Neural cell (in vitro differentiated cells): ENCODE measurements at regions not wholly inside any gene's neighbourhood (a gene's known extent, or its start where the extent isn't known, plus 50 kb on each side); places are given as distances from the start of the nearest gene placed in this dataset.

Experiments
- H2AFZ ChIP-seq: fragments of 200-600, 300-800 bp; sonication (generic), shearing (Covaris generic); 2 replicates; pipeline ENCODE4 v1.6.0; 2014; ENCODE audit warnings: low read depth, mild to moderate bottlenecking, antibody characterized with exemption, low read length, moderate library complexity
- H3F3A ChIP-seq: fragments of 200-600 bp; shearing (Covaris generic); 2 replicates; pipeline ENCODE4 v1.6.1; 2016; ENCODE audit warnings: mild to moderate bottlenecking, moderate library complexity, mixed read lengths, antibody characterized with exemption, low read length; ENCODE audit not compliant: insufficient read depth, poor library complexity, severe bottlenecking
- H3K27ac ChIP-seq: fragments of 200-600, 300-800 bp; sonication (generic), shearing (Covaris generic); 2 replicates; pipeline ENCODE4 v1.5.1; 2014; ENCODE audit warnings: mild to moderate bottlenecking, low read length, moderate library complexity
- H3K27me3 ChIP-seq: fragments of 300-800, 200-600 bp; sonication (generic), shearing (Covaris generic); 2 replicates; pipeline ENCODE4 v1.6.0; 2014; ENCODE audit warnings: mild to moderate bottlenecking, low read depth, low read length, moderate library complexity; ENCODE audit not compliant: insufficient read depth
- H3K36me3 ChIP-seq: fragments of 300-800, 200-600 bp; sonication (generic), shearing (Covaris generic); 2 replicates; pipeline ENCODE4 v1.5.1; 2014; ENCODE audit warnings: mild to moderate bottlenecking, antibody characterized with exemption, low read length, moderate library complexity; ENCODE audit not compliant: insufficient read depth
- H3K4me2 ChIP-seq: fragments of 300-800, 200-600 bp; sonication (generic), shearing (Covaris generic); 2 replicates; pipeline ENCODE4 v1.6.0; 2014; ENCODE audit warnings: mild to moderate bottlenecking, low read length
- H3K4me3 ChIP-seq: fragments of 300-800, 200-600 bp; sonication (generic), shearing (Covaris generic); 2 replicates; pipeline ENCODE4 v1.5.1; 2014; ENCODE audit warnings: mild to moderate bottlenecking, low read length, moderate library complexity
- H3K79me2 ChIP-seq: fragments of 200-600 bp; shearing (Covaris generic); replicated peaks from 2 replicates; pipeline ENCODE4 v1.6.0; 2014; ENCODE audit warnings: mild to moderate bottlenecking, low read length, moderate library complexity; ENCODE audit not compliant: insufficient read depth
- H3K9ac ChIP-seq: fragments of 300-800, 200-600 bp; sonication (generic), shearing (Covaris generic); 2 replicates; pipeline ENCODE4 v1.6.1; 2016; ENCODE audit warnings: mild to moderate bottlenecking, low read length, mixed read lengths
- H3K9me2 ChIP-seq: fragments of 200-600 bp; shearing (Covaris generic); 2 replicates; pipeline ENCODE4 v1.6.1; 2016; ENCODE audit warnings: mild to moderate bottlenecking, low read length, mixed read lengths; ENCODE audit not compliant: insufficient read depth
- H3K9me3 ChIP-seq: fragments of 200-600, 300-800 bp; sonication (generic), shearing (Covaris generic); 2 replicates; pipeline ENCODE4 v1.6.1; 2016; ENCODE audit warnings: mild to moderate bottlenecking, mixed run types, low read length, moderate library complexity, mixed read lengths
- H4K20me1 ChIP-seq: fragments of 200-600 bp; shearing (Covaris generic); 2 replicates; pipeline ENCODE4 v1.6.1; 2016; ENCODE audit warnings: mild to moderate bottlenecking, mixed run types; ENCODE audit not compliant: insufficient read depth
- EP300 ChIP-seq: fragments of 450-650 bp; conservative IDR thresholded peaks from 2 replicates; pipeline ENCODE4 v1.6.1; 2014; ENCODE audit warnings: antibody characterized with exemption, mild to moderate bottlenecking, moderate library complexity; ENCODE audit not compliant: poor library complexity, severe bottlenecking
- EZH2 ChIP-seq: fragments of 200-600, 300-800 bp; shearing (Covaris generic), sonication (generic); IDR thresholded peaks from 2 replicates; pipeline ENCODE4 v1.6.1; 2014; ENCODE audit warnings: antibody characterized with exemption, low read length, borderline replicate concordance, mild to moderate bottlenecking; ENCODE audit not compliant: insufficient read depth, poor library complexity, severe bottlenecking
- MXI1 ChIP-seq: fragments of 450-650 bp; conservative IDR thresholded peaks from 2 replicates; pipeline ENCODE4 v1.6.1; 2014; ENCODE audit warnings: antibody characterized with exemption, mild to moderate bottlenecking; ENCODE audit not compliant: poor library complexity, severe bottlenecking
- POLR2AphosphoS5 ChIP-seq: IDR thresholded peaks from 2 replicates; pipeline ENCODE4 v1.6.1; 2012
- RAD21 ChIP-seq: fragments of 450-650 bp; conservative IDR thresholded peaks from 2 replicates; pipeline ENCODE4 v1.6.1; 2014; ENCODE audit warnings: antibody characterized with exemption, mild to moderate bottlenecking, moderate library complexity
- SMC3 ChIP-seq: fragments of 450-650 bp; conservative IDR thresholded peaks from 2 replicates; pipeline ENCODE4 v1.6.1; 2014; ENCODE audit warnings: antibody characterized with exemption, mild to moderate bottlenecking, moderate library complexity; ENCODE audit not compliant: poor library complexity
- TAF1 ChIP-seq: IDR thresholded peaks from 2 replicates; pipeline ENCODE4 v1.6.1; 2012; ENCODE audit warnings: low read depth
- TF ChIP-seq, protein P1 (sequence below): fragments of 450-650 bp; IDR thresholded peaks from 2 replicates; pipeline ENCODE4 v1.5.1; 2014; ENCODE audit warnings: antibody characterized with exemption, mild to moderate bottlenecking, moderate library complexity; ENCODE audit not compliant: poor library complexity, severe bottlenecking
- TF ChIP-seq, protein P2 (sequence below): IDR thresholded peaks from 2 replicates; pipeline ENCODE4 v1.6.1; 2012; ENCODE audit warnings: borderline replicate concordance

DNA sequence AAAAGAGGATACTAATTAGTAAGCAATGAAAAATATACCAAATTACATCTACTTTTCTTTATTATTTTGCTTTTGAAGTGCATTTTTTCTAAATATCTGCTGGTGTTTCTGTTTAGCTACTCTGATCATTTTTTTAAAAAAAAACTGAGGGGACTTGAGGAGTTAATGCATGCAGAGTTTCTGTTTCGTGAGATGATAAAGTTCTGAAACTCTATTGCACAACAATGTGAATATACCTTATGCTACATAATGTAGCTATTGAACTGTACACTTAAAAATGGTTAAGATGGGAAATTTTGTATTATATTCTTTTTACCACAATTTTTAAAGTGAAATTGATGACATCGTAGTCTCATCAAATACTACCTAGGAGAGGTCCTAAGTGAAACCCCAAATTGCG, 288.3 kb upstream of the NR4A3 start:
- H3K36me3 ChIP-seq = no peaks in the 10 kb centered on the region
- H3K4me3 ChIP-seq = no peak overlapping the region
- no peak overlapping the region for H3K4me2 ChIP-seq
- H3K27me3 ChIP-seq = no peaks in the 10 kb centered on the region
- H3F3A ChIP-seq = peaks cover 7% of the 10 kb centered on the region
- H3K9me3 ChIP-seq = no peaks in the 10 kb centered on the region
- no peak overlapping the region for H2AFZ ChIP-seq
- no peaks in the 10 kb centered on the region for H3K79me2 ChIP-seq
- H3K27ac ChIP-seq = no peak overlapping the region
- H4K20me1 ChIP-seq = no peaks in the 10 kb centered on the region
- no peak overlapping the region for H3K9ac ChIP-seq
- no peak for TF ChIP-seq EP300
- TF ChIP-seq, protein P1, sequence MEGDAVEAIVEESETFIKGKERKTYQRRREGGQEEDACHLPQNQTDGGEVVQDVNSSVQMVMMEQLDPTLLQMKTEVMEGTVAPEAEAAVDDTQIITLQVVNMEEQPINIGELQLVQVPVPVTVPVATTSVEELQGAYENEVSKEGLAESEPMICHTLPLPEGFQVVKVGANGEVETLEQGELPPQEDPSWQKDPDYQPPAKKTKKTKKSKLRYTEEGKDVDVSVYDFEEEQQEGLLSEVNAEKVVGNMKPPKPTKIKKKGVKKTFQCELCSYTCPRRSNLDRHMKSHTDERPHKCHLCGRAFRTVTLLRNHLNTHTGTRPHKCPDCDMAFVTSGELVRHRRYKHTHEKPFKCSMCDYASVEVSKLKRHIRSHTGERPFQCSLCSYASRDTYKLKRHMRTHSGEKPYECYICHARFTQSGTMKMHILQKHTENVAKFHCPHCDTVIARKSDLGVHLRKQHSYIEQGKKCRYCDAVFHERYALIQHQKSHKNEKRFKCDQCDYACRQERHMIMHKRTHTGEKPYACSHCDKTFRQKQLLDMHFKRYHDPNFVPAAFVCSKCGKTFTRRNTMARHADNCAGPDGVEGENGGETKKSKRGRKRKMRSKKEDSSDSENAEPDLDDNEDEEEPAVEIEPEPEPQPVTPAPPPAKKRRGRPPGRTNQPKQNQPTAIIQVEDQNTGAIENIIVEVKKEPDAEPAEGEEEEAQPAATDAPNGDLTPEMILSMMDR = no peak
- no peak for TF ChIP-seq RAD21
- TF ChIP-seq TAF1 = no peak
- no peaks in the 10 kb centered on the region for H3K9me2 ChIP-seq

GRCh38 chr9:99537996-99538395, 283.7 kb upstream of the NR4A3 start:
- no peak overlapping the region for H3K4me2 ChIP-seq
- no peaks in the 10 kb centered on the region for H3K27me3 ChIP-seq
- no peaks in the 10 kb centered on the region for H3K9me2 ChIP-seq
- H3K9me3 ChIP-seq = no peaks in the 10 kb centered on the region
- no peak overlapping the region for H3K4me3 ChIP-seq
- no peak overlapping the region for H3K27ac ChIP-seq
- no peak overlapping the region for H2AFZ ChIP-seq
- no peaks in the 10 kb centered on the region for H3K36me3 ChIP-seq
- H3K79me2 ChIP-seq = no peaks in the 10 kb centered on the region
- TF ChIP-seq, protein P1 = no peak
- TF ChIP-seq RAD21 (no peak), SMC3 (no peak), POLR2AphosphoS5 (no peak), TAF1 (no peak), EP300 (no peak), MXI1 (no peak), EZH2 (no peak)
- TF ChIP-seq, protein P2, sequence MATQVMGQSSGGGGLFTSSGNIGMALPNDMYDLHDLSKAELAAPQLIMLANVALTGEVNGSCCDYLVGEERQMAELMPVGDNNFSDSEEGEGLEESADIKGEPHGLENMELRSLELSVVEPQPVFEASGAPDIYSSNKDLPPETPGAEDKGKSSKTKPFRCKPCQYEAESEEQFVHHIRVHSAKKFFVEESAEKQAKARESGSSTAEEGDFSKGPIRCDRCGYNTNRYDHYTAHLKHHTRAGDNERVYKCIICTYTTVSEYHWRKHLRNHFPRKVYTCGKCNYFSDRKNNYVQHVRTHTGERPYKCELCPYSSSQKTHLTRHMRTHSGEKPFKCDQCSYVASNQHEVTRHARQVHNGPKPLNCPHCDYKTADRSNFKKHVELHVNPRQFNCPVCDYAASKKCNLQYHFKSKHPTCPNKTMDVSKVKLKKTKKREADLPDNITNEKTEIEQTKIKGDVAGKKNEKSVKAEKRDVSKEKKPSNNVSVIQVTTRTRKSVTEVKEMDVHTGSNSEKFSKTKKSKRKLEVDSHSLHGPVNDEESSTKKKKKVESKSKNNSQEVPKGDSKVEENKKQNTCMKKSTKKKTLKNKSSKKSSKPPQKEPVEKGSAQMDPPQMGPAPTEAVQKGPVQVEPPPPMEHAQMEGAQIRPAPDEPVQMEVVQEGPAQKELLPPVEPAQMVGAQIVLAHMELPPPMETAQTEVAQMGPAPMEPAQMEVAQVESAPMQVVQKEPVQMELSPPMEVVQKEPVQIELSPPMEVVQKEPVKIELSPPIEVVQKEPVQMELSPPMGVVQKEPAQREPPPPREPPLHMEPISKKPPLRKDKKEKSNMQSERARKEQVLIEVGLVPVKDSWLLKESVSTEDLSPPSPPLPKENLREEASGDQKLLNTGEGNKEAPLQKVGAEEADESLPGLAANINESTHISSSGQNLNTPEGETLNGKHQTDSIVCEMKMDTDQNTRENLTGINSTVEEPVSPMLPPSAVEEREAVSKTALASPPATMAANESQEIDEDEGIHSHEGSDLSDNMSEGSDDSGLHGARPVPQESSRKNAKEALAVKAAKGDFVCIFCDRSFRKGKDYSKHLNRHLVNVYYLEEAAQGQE = no peak
- no peak overlapping the region for H3K9ac ChIP-seq
- H4K20me1 ChIP-seq = no peaks in the 10 kb centered on the region
- no peaks in the 10 kb centered on the region for H3F3A ChIP-seq
